ENCODE measurements at regions not wholly inside any gene's neighbourhood (a gene's known extent, or its start where the extent isn't known, plus 50 kb on each side); places are given as distances from the start of the nearest gene placed in this dataset.
A peak's percentile ranks its signal among the peaks of the same experiment; 100 is the strongest.
"Not testable (repeated sequence)": the region's sequence is repeated elsewhere in the genome, so short reads cannot be mapped to it uniquely, and the experiment has no call there.

DNA sequence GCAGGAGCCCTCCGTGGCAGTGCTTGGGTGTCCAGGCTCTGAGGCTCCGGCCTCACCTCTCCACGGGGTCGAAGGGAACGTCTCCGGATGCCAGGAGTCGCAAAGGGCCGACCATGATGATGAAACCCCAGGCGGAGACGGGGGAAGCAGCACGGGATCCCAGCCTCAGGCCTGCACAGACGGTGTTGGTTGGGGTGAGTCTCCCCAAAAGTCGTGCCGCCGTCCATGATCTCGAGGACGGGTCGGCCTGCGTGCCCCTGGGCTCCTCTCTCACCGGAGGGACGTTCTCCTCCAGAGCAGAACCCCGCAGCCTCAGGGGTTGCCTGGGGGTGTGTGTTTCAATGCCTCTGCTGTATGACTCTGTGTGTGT is 100.6 kb upstream of the FOXD4L5 start:
- not testable (repeated sequence) for DNase-seq (ENCODE audit: low read depth); H3K4me3 ChIP-seq (ENCODE audit: low read depth, low read length)

DNA sequence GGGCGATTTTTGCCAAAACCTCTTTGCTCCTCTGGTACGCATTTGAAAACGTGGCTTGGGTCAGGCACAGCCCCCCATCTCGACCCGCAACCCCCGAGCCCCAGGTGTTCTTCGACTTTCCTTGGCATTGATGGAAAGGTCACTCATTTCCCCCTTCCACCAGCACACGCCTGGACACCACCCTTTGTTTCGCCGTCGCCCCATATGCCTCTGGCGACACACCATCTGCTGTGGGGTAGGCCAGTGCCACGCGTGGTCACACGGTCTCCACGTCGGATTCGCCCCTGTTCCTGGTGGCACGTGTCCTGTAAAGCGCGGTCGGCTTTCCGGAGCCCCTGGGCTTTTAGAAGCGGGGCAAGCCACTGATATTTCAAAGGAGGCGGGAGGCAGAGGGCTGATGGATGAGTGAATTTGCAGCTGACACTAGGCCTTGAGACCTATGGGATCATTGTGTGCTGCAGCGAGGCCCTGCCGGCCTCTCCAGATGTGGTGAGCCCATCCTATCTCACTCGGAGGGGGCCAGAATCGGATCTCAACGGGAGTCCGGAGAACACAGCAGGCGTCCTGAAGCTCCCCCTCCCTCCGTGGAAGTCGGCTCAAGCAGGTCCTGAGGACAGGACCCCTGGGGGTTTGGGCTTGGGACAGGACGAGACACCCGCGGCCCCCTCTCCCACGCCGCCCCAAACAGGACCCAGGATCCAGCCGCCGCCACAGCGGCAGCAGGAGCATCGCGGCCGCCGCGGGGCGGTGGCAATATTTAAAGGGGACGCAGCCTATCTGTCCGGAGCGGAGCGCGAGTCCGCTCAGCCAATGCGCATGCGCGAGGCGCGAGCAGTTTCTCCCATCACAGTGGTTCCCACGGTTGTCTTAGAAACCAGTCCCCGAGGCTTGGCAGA is 100.0 kb upstream of the FOXD4L5 start:
- H3K4me3 ChIP-seq (ENCODE audit: low read depth, low read length); DNase-seq (ENCODE audit: low read depth): not testable (repeated sequence)

DNA sequence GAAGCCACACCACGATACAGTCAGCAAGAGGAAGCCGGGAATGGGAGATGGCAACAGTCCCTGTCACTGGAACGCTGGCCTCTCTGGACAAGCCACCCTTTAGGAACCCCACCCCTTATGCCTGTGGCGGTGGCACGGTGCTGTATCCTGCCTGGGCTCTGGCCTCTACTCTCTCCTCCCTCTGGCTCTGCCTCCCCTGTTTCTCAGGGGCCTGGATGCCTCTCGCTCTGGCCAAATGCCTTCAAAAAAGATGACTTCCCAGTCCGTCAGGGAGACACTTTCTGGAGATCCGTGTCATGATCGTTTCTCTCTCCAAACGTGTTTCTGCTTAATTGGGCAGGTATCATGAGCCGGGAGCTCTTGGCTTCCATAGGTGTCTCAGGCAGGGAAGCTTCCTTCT is 99.1 kb upstream of the FOXD4L5 start:
- not testable (repeated sequence) for DNase-seq (ENCODE audit: low read depth); H3K4me3 ChIP-seq (ENCODE audit: low read depth, low read length)

DNA sequence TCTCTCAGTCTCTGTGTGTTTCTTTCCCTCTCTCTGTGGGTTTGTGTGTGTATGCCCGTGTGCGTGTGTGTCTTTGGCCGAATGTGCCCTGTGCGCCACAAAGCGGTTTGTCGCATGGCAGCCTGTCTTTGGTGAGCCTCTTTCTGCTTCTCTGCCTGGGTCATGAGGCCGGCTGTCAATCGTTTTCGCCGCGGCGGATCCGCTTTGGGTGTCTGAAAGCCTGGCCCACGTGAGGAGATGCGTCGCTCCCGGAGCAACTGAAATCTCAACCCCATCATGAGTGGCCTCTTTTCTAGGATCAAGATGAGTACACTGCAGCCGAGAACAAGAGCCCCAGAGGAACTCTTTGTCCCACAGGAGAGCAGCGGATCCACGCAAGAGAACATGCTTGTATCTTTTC is 98.6 kb upstream of the FOXD4L5 start:
- DNase-seq (ENCODE audit: low read depth); H3K4me3 ChIP-seq (ENCODE audit: low read depth, low read length): not testable (repeated sequence)

DNA sequence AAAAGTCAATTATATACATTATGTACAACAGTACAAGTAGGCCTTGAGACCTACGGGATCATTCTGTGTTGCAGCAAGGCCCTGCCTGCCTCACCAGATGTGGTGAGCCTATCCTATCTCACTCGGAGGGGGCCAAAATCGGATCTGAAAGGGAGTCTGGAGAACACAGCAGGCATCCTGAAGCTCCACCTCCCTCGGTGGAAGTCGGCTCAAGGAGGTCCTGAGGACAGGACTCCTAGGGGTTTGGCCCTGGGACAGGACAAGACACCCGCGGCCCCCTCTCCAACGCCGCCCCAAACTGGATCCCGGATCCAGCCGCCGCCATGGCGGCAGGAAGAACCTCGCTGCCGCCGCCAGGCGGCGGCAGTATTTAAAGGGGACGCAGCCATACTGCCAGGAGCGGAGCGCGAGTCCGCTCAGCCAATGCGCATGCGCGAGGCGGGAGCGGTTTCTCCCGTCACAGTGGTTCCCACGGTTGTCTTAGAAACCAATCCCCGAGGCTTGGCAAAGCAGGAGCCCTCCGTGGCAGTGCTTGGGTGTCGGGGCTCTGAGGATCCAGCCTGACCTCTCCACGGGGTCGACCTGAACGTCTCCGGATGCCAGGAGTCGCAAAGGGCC is 97.8 kb upstream of the FOXD4L5 start:
- peak; percentile 4 for DNase-seq (ENCODE audit: low read depth)
- H3K4me3 ChIP-seq (ENCODE audit: low read depth, low read length): peak overlapping the region; percentile 20
